ENCODE measurements at regions not wholly inside any gene's neighbourhood (a gene's known extent, or its start where the extent isn't known, plus 50 kb on each side); places are given as distances from the start of the nearest gene placed in this dataset.

- no peak overlapping the region for H3K27ac ChIP-seq
- TF ChIP-seq CTCF (IDR thresholded peaks at IDR 0.05) = no peak
- no peak overlapping the region for H3K4me3 ChIP-seq
- no peak for DNase-seq (ENCODE audit: low spot score)
Measured at GRCh38 chr2:217215877-217216276, 356.0 kb upstream of the TNP1 start.

GRCh38 chr2:217208867-217209266 is 349.0 kb upstream of the TNP1 start:
- DNase-seq (ENCODE audit: low spot score) = no peak
- no peak for TF ChIP-seq CTCF (IDR thresholded peaks at IDR 0.05)
- no peak overlapping the region for H3K4me3 ChIP-seq
- no peak overlapping the region for H3K27ac ChIP-seq

GRCh38 chr2:217207699-217208010 is 347.8 kb upstream of the TNP1 start:
- TF ChIP-seq CTCF (IDR thresholded peaks at IDR 0.05) = no peak
- no peak for DNase-seq (ENCODE audit: low spot score)
- Histone ChIP-seq H3K4me3 (no peak overlapping the region), H3K27ac (no peak overlapping the region)

- TF ChIP-seq CTCF (IDR thresholded peaks at IDR 0.05) = no peak
- no peak overlapping the region for H3K27ac ChIP-seq
- no peak overlapping the region for H3K4me3 ChIP-seq
- no peak for DNase-seq (ENCODE audit: low spot score)
Measured at GRCh38 chr2:217206907-217207698, 347.2 kb upstream of the TNP1 start.

- Histone ChIP-seq H3K27ac (no peak overlapping the region), H3K4me3 (no peak overlapping the region)
- DNase-seq (ENCODE audit: low spot score) = no peak
- TF ChIP-seq CTCF (IDR thresholded peaks at IDR 0.05) = no peak
Measured at GRCh38 chr2:217206016-217206725, 346.3 kb upstream of the TNP1 start.

- Histone ChIP-seq H3K4me3 (no peak overlapping the region), H3K27ac (no peak overlapping the region)
- no peak for DNase-seq (ENCODE audit: low spot score)
- TF ChIP-seq CTCF (IDR thresholded peaks at IDR 0.05) = no peak
Measured at GRCh38 chr2:217204358-217204757, 344.5 kb upstream of the TNP1 start.

- Histone ChIP-seq H3K27ac (no peak overlapping the region), H3K4me3 (no peak overlapping the region)
- no peak for DNase-seq (ENCODE audit: low spot score)
- no peak for TF ChIP-seq CTCF (IDR thresholded peaks at IDR 0.05)
Measured at GRCh38 chr2:217203086-217203485, 343.2 kb upstream of the TNP1 start.

All from coronary artery (tissue), 2 donors.